Tibial nerve (tissue), 4 donors: ENCODE measurements at regions not wholly inside any gene's neighbourhood (a gene's known extent, or its start where the extent isn't known, plus 50 kb on each side); places are given as distances from the start of the nearest gene placed in this dataset.
"Not testable (repeated sequence)": the region's sequence is repeated elsewhere in the genome, so short reads cannot be mapped to it uniquely, and the experiment has no call there.

ENCODE experiments used
- DNase-seq, 2 donors: peaks; one replicate each; pipeline ENCODE4 v3.0.0-alpha.2; 2019; ENCODE audit warnings: low spot score in 2 of 2
- H3K27ac ChIP-seq, 4 donors: fragments of 200-600 bp; sonication (generic) in 3 of 4; one replicate each; pipeline ENCODE4 v1.5.1; 2017 to 2019; ENCODE audit warnings: mild to moderate bottlenecking in 1 of 4
- H3K27me3 ChIP-seq, 2 donors: fragments of 200-600 bp; sonication (generic) in 1 of 2; one replicate each; pipeline versions ENCODE4 v1.5.1 to v1.6.0; 2017 to 2019
- H3K36me3 ChIP-seq, 3 donors: fragments of 200-600 bp; sonication (generic); one replicate each; pipeline ENCODE4 v1.5.1; 2018 to 2019
- H3K4me1 ChIP-seq, 4 donors: fragments of 200-600 bp; sonication (generic) in 3 of 4; one replicate each; pipeline ENCODE4 v1.5.1; 2017 to 2019
- H3K4me3 ChIP-seq, 4 donors: fragments of 200-600 bp; sonication (generic) in 3 of 4; one replicate each; pipeline ENCODE4 v1.5.1; 2017 to 2019; ENCODE audit warnings: mild to moderate bottlenecking in 1 of 4, moderate library complexity in 1 of 4
- H3K9me3 ChIP-seq, 4 donors: fragments of 200-600 bp; sonication (generic) in 3 of 4; one replicate each; pipeline ENCODE4 v1.5.1; 2017 to 2019
- CTCF ChIP-seq, 5 experiments: fragments of 200-600 bp in 3 of 5; fragments of 450-650 bp in 2 of 5; sonication (generic) in 3 of 5; IDR thresholded peaks; one replicate each; pipeline ENCODE4 v1.5.1; 2016 to 2019; ENCODE audit warnings: antibody characterized with exemption in 5 of 5, mild to moderate bottlenecking in 3 of 5, moderate library complexity in 2 of 5
- EP300 ChIP-seq, 2 donors: sonication (generic); formaldehyde crosslinking; IDR thresholded peaks; one replicate each; pipeline ENCODE4 v1.6.1; 2017; ENCODE audit warnings: antibody characterized with exemption in 2 of 2, mild to moderate bottlenecking in 1 of 2
- POLR2A ChIP-seq, 2 donors: fragments of 450-650 bp; IDR thresholded peaks; one replicate each; pipeline ENCODE4 v1.6.1; 2017; ENCODE audit warnings: antibody characterized with exemption in 2 of 2, mild to moderate bottlenecking in 2 of 2, moderate library complexity in 2 of 2
- WGBS, 2 donors: methylation state at CpG; one replicate each; pipeline ENCODE4 v1.1.5; 2018; 5-methylcytosine and 5-hydroxymethylcytosine counted together

- 56 to 87% methylated on average over 2 of the region's 2 CpGs for WGBS, 2 donors
- Histone ChIP-seq H3K4me1 (no peaks in the 10 kb centered on the region), H3K9me3 (no peaks in the 10 kb centered on the region), H3K36me3 (no peaks in the 10 kb centered on the region), H3K27me3 (no peaks in the 10 kb centered on the region), H3K4me3 (no peak overlapping the region), H3K27ac (no peak overlapping the region)
- TF ChIP-seq EP300 (IDR thresholded peaks at IDR 0.05), result no peak
- no peak for TF ChIP-seq CTCF (IDR thresholded peaks at IDR 0.05)
- TF ChIP-seq POLR2A (IDR thresholded peaks at IDR 0.05), result no peak
- no peak for DNase-seq
These were observed 646.3 kb upstream of the SPANXN1 start for GRCh38 chrX:144601010-144601409.

- DNase-seq, result no peak
- 68 to 77% methylated on average over 4 of the region's 4 CpGs for WGBS, 2 donors
These were observed 635.2 kb upstream of the SPANXN1 start for GRCh38 chrX:144612076-144612475.

GRCh38 chrX:144616317-144616716 is 631.0 kb upstream of the SPANXN1 start:
- Histone ChIP-seq H3K9me3 (no peaks in the 10 kb centered on the region), H3K27me3 (no peaks in the 10 kb centered on the region), H3K4me1 (no peaks in the 10 kb centered on the region), H3K36me3 (no peaks in the 10 kb centered on the region), H3K4me3 (no peak overlapping the region), H3K27ac (no peak overlapping the region)
- 48 to 83% methylated on average over 4 of the region's 4 CpGs for WGBS, 2 donors
- TF ChIP-seq POLR2A (IDR thresholded peaks at IDR 0.05), result no peak
- no peak for TF ChIP-seq CTCF (IDR thresholded peaks at IDR 0.05)
- no peak for TF ChIP-seq EP300 (IDR thresholded peaks at IDR 0.05)
- DNase-seq, result no peak

More at GRCh38 chrX:144612076-144612475, 635.2 kb upstream of the SPANXN1 start:
- Histone ChIP-seq H3K27me3 (no peaks in the 10 kb centered on the region), H3K27ac (no peak overlapping the region), H3K4me1 (no peaks in the 10 kb centered on the region), H3K4me3 (no peak overlapping the region), H3K36me3 (no peaks in the 10 kb centered on the region), H3K9me3 (no peaks in the 10 kb centered on the region)
- TF ChIP-seq EP300 (IDR thresholded peaks at IDR 0.05), result no peak
- no peak for TF ChIP-seq POLR2A (IDR thresholded peaks at IDR 0.05)
- no peak for TF ChIP-seq CTCF (IDR thresholded peaks at IDR 0.05)

- TF ChIP-seq EP300 (IDR thresholded peaks at IDR 0.05), result no peak
- TF ChIP-seq POLR2A (IDR thresholded peaks at IDR 0.05), result no peak
- no peak for TF ChIP-seq CTCF (IDR thresholded peaks at IDR 0.05)
- WGBS, 2 donors, result 50 to 60% methylated on average over 3 of the region's 3 CpGs
- Histone ChIP-seq H3K27me3 (no peaks in the 10 kb centered on the region), H3K36me3 (no peaks in the 10 kb centered on the region), H3K27ac (no peak overlapping the region), H3K4me3 (no peak overlapping the region), H3K4me1 (no peaks in the 10 kb centered on the region), H3K9me3 (no peaks in the 10 kb centered on the region)
- DNase-seq, result no peak
These were observed 619.4 kb upstream of the SPANXN1 start for GRCh38 chrX:144627947-144628346.

GRCh38 chrX:144634451-144634850 is 612.9 kb upstream of the SPANXN1 start:
- not testable (repeated sequence) for H3K27me3 ChIP-seq, H3K27ac ChIP-seq, H3K4me1 ChIP-seq, H3K4me3 ChIP-seq, DNase-seq, H3K36me3 ChIP-seq, H3K9me3 ChIP-seq
- WGBS, 2 donors, result 78 to 89% methylated on average over 1 to 8 of the region's 8 CpGs

GRCh38 chrX:144637731-144638130 is 609.6 kb upstream of the SPANXN1 start:
- H3K27ac ChIP-seq, result no peak overlapping the region
- no peaks in the 10 kb centered on the region for H3K27me3 ChIP-seq
- 95% methylated on average over 2 of the region's 2 CpGs for WGBS, 2 donors
- H3K4me1 ChIP-seq, result no peaks in the 10 kb centered on the region
- no peak for DNase-seq
- TF ChIP-seq EP300 (IDR thresholded peaks at IDR 0.05), result no peak
- TF ChIP-seq CTCF (IDR thresholded peaks at IDR 0.05), result no peak
- TF ChIP-seq POLR2A (IDR thresholded peaks at IDR 0.05), result no peak
- no peak overlapping the region for H3K4me3 ChIP-seq
- no peaks in the 10 kb centered on the region for H3K9me3 ChIP-seq
- no peaks in the 10 kb centered on the region for H3K36me3 ChIP-seq
